Stimulated activated CD4-positive, alpha-beta T cell treated with anti-CD3 and anti-CD28 coated beads, Interleukin-2, amount 100 ng/mL, for 24 hours (primary cell): ENCODE measurements at regions not wholly inside any gene's neighbourhood (a gene's known extent, or its start where the extent isn't known, plus 50 kb on each side); places are given as distances from the start of the nearest gene placed in this dataset.
"Not testable (repeated sequence)": the region's sequence is repeated elsewhere in the genome, so short reads cannot be mapped to it uniquely, and the experiment has no call there.

ENCODE experiments used
- DNase-seq, 2 donors: peaks; one replicate each; pipeline ENCODE4 v3.0.0-alpha.2; 2020

DNA sequence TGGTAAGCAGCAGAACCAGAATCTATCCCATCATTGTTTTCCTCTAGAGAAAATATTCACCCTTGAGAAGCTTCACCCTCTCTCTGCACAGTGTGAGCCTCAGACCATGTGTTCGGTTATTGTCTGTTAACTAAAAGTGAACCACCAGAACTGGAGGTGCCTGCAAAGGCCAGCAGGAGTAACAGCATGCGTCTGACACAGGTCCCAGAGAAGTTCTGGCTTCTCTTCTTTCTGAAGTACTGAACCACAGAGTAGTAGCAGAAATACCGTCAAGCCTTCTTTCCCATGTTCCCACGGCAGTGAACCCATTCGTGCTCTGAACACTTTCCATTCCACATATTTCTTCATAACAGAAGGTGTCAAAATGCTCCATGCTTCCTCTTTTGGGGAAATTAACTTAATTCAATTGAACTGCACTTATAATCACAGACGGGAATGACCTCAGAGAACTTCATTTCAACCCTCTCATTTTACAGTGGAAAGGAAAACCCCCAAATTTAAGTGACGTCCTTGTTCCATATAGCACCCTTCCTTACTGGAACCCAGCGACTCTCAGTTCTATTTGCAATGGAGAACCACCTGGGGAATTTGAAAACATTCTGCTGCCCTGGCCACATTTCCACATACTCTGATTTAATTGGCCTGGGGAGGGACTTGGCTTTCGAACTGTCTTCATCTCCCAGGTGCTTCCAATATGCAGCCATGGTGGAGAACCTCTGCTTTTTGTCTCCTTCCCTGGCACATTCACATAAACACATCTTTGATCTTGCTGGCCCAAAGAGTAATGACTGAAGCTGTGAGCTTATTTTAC is 519.1 kb downstream of the RNF144A start:
- DNase-seq, result no peak

DNA sequence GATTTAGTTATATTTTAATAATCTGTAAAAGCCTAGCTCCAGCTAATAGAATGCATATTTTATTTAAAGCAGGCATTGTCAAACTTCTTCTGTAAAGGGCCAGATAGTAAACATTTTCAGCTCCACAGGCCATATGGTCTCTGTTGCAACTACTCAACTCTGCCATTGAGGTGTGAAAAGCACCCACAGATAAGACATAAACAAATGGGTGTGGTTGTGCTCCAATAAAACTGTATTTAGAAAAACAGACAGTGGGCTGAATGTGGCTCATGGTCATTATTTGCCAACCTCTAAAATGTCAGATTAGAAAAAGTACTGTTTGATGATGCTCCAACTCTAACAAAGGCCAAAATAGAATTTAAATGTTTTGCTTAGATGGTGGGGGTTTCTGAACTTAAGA is 519.9 kb downstream of the RNF144A start:
- no peak for DNase-seq

DNA sequence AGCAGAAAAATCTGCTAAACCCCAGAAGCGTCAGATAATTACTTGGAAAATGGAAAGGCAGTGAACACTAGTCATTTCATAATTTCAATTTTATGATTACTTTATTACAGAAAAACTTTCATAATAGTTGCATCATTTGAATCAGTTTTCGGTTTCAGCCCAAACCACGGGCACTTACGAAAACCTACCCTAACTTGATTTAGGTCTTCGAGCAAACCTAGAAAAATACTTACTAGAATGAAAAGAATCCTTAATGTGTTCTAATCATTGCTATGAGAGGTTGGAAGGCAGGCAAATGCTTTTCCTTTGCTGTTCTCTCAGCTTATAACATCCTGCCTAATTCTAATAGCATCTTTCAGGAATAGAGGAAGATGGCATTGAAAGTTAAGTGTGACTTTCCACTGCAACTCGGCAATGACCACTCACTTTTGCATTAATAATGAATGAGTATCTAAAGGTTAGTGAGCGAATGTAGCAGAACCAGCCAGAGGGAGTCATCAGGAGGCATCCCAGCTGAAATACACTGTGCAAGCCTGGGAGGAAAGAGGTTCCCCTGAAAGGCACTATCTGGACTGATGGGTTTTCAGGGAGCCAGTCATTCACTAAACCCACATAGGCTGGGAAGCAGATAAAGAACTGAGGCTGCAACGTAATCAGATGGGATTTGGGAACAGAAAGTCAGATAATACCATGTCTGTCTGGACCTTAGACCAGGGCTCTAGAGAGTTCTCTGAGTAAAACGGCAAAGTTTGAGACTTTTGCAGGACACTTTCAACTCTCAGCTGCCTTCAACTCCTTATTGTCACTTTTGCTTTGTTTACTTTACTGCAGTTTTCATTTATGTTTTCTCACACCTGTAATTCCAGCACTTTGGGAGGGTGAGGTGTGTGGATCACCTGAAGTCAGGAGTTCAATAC is 520.8 kb downstream of the RNF144A start:
- DNase-seq, result peak in 1 of 2 donors; percentile 37

DNA sequence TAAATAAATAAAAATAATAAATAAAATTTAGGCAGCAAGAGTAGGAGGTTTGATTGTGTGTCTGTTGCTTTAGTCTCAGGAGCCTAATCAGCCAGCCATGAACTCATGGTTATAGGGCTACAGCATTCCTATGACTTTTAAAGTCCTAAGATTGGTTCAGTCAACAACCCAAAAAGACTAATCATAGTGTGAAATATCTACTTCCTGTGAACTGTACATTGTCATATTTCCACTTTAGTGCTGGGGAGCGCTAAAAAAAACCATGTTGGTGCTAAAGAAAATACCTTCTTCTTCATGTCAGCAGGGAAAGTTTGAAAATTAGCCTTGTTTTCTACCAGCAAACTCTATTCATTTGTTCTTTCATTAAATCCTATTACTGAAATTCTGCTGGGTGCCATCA is 521.6 kb downstream of the RNF144A start:
- no peak for DNase-seq

DNA sequence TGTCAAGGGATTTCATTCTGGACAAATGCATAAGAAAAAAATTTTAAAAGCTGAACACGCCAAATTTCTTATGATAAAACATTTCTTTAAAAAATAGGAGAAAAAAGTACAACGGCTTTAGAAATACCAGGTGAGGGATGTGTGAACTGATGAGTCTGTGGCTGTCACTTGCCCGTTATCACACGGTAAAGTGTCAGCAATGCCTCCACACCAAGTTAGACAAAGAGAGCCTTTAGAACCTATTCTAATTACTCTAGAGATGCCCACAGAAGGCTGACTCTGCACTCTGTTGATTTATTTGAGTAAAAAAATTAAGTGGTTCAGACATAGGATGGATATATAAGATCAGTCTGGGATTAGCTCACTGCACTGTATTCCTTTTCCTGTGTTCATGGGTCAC is 523.8 kb downstream of the RNF144A start:
- DNase-seq, result no peak

- DNase-seq, result not testable (repeated sequence)
These were observed 524.6 kb downstream of the RNF144A start for GRCh38 chr2:7441841-7442240.

- no peak for DNase-seq
These were observed 527.4 kb downstream of the RNF144A start for GRCh38 chr2:7444626-7445025.

GRCh38 chr2:7448578-7449264 is 531.5 kb downstream of the RNF144A start:
- DNase-seq, result no peak

DNA sequence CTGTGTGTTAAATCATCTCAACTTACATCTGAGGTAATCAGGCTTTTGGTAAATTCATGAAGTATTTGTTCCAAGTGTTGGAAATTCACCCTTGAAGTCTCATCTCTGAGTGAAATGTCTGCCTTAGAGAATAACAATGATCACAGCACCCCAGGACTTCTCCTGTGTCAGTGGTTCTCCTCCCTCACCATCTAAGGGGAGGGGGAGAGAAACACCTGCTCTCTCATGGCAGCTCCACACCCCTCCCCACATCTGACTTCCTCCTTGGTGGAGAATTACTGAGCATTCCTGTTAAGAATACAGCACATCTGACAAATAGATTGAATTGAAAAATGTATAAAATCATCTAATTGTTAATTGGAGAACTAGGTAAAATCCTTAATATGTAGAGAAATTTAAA is 532.1 kb downstream of the RNF144A start:
- no peak for DNase-seq

GRCh38 chr2:7450188-7450832 is 533.1 kb downstream of the RNF144A start:
- peak; percentile 56 to 57 for DNase-seq

DNA sequence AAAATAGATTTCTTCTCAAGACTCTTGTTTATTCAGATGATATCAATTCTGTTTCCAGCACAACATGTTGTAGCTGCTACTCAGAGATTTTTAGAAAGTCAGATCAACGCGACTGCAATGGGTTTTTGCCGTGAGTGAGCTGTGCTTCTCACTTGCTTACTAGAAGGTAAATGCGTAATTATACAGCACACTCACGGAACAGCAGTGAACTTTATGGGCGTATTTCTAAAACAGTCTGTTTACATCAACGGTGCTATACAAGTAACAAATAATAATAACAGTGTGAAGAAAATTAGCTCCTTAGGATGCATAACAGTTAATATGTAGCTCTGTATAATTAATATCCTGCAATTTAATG is 533.6 kb downstream of the RNF144A start:
- DNase-seq, result no peak

GRCh38 chr2:7452110-7452876 is 535.1 kb downstream of the RNF144A start:
- DNase-seq, result no peak

- no peak for DNase-seq
These were observed 537.4 kb downstream of the RNF144A start for GRCh38 chr2:7454592-7454991.

DNA sequence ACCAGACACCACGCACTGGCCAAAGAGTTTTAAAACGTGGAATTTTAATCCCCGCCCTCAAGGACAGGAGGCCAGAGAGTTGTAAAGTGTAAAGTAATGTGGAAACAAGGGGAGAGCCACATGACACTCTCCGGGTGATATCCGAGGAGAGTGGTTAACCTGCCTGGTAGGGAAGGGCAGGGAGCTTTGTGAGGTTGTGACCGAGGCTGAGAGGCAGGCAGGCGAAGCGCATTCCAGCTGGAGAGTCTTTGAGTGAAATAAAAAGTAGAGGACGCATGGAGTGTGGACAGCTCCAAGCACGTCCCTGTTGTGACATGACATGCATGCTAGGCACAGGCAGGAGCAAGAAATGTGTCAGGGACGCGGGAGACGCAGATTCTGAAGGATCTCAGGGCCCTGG is 539.5 kb downstream of the RNF144A start:
- DNase-seq, result no peak

DNA sequence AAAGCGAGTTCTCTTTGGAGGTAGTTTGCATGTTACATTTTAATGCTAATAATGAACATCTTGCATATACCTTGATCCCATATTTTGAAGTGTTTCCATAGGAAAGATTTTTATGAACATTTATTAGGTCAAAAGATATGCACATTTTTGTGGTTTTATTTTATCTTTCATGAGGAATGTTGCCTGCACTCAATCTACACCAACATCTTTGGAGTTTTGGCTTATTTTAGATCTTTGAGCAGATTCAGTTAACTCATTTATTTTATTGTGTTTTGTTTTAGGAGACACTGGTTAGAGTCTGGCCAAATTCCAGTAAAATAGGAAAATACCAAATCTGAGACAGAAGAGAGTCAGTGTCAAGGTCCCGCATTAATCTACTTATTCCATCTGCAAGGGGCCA is 540.9 kb downstream of the RNF144A start:
- DNase-seq, result no peak

- DNase-seq, result peak; percentile 26 to 30
These were observed 550.7 kb downstream of the RNF144A start for GRCh38 chr2:7467782-7468447.

DNA sequence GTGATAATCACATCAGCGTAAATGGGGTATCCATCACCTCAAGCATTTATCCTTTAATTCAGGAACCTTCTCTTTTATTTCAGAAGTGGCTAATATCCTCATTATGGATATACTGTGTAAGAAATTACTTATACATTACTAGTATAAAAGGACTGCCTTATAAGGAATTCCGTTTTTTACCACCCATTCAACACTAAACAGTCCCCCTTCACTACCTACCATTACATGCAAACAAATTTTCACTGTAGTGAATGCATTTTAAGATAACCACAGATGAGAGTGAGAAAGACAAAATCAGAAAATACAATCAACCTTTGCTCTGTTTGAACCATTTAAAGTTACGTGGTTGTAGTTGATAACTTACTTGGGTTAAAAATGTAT is 551.2 kb downstream of the RNF144A start:
- no peak for DNase-seq

- no peak for DNase-seq
These were observed 551.7 kb downstream of the RNF144A start for GRCh38 chr2:7468955-7469354.

DNA sequence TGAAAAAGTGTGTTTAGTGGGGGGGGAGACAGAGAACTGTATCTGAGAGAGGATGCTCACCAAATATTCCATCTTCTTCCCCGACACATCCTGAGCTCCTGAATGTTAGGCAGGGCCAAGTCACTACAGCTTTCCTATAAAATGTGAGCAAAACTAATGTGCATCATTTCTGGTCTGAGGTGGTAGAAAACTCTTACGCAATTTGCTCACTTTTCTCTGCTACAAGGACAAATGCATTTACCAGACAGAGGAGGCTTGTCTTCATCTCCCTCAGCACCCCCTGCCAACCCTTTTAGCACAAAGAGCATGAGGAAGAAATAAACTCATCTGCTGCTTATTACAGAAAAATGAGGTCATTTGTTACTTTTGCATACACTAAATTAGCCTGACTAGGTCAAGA is 554.0 kb downstream of the RNF144A start:
- no peak for DNase-seq

GRCh38 chr2:7472465-7472864 is 555.3 kb downstream of the RNF144A start:
- no peak for DNase-seq

DNA sequence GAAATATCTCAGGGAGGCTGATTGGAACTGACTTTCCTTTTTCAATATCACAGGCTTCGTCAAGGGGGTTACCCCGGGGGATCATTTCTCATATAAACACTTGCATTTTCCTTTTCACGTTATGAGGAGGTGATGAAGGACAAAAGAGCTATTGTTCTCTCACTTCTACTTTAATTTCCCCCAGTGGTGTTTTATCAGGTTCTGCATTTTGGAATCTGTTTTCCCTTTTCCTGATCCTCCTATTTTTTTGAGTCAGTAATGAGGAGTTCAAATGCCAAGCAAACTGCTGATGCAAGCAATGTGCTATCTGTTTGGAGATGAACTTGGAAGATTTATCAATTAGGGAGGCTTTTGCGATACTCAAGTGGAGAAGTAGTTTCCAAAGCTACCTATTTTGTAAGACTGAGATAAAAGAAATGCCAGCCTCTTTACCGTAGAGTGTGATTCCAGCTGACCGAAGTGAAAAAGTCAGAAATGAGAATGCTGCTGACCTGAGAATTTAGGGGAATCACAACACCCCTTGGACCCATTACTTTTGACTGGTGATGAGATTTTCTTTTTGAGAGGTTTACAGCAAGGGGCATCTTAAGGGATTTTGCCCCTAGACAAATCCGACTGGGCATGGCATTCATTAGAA is 556.0 kb downstream of the RNF144A start:
- DNase-seq, result no peak
